Retinal pigment epithelial cell (primary cell): ENCODE measurements at regions not wholly inside any gene's neighbourhood (a gene's known extent, or its start where the extent isn't known, plus 50 kb on each side); places are given as distances from the start of the nearest gene placed in this dataset.
"Not testable (repeated sequence)": the region's sequence is repeated elsewhere in the genome, so short reads cannot be mapped to it uniquely, and the experiment has no call there.

Experiments used
- DNase-seq: peaks from one replicate; pipeline ENCODE4 v3.0.0-alpha.2; 2010; ENCODE audit warnings: low read depth
- H3K4me3 ChIP-seq: 2 replicates; pipeline ENCODE4 v1.5.1; 2011; ENCODE audit warnings: mild to moderate bottlenecking, low read length, control low read depth, moderate library complexity
- CTCF ChIP-seq: conservative IDR thresholded peaks from 2 replicates; pipeline ENCODE4 v1.5.1; 2011; ENCODE audit warnings: low read depth, low read length, control low read depth, inconsistent platforms

- TF ChIP-seq CTCF: no peak
- DNase-seq: no peak
- no peak overlapping the region for H3K4me3 ChIP-seq
Measured at GRCh38 chr16:14384745-14385144, 245.3 kb downstream of the PARN start.

GRCh38 chr16:14383844-14384243, 246.2 kb downstream of the PARN start:
- H3K4me3 ChIP-seq, DNase-seq: not testable (repeated sequence)

- no peak for DNase-seq
- TF ChIP-seq CTCF: no peak
- no peak overlapping the region for H3K4me3 ChIP-seq
Measured at GRCh38 chr16:14378689-14379467, 251.2 kb downstream of the PARN start.

GRCh38 chr16:14378131-14378551, 251.9 kb downstream of the PARN start:
- no peak for TF ChIP-seq CTCF
- peak; percentile 40 for DNase-seq
- no peak overlapping the region for H3K4me3 ChIP-seq

GRCh38 chr16:14377326-14377725, 252.7 kb downstream of the PARN start:
- TF ChIP-seq CTCF: no peak
- no peak overlapping the region for H3K4me3 ChIP-seq
- no peak for DNase-seq

GRCh38 chr16:14375132-14375491, 254.9 kb downstream of the PARN start:
- no peak for TF ChIP-seq CTCF
- no peak for DNase-seq
- H3K4me3 ChIP-seq: no peak overlapping the region

GRCh38 chr16:14374451-14375131, 255.5 kb downstream of the PARN start:
- no peak for DNase-seq
- TF ChIP-seq CTCF: no peak

More at GRCh38 chr16:14374451-14375131, 255.5 kb downstream of the PARN start:
- H3K4me3 ChIP-seq: no peak overlapping the region
